Frontal cortex (tissue), 3 donors: ENCODE measurements at regions not wholly inside any gene's neighbourhood (a gene's known extent, or its start where the extent isn't known, plus 50 kb on each side); places are given as distances from the start of the nearest gene placed in this dataset.
A peak's percentile ranks its signal among the peaks of the same experiment; 100 is the strongest.

ENCODE experiments used
- DNase-seq, 2 donors: peaks; one replicate each; pipeline ENCODE4 v3.0.0; 2012; ENCODE audit warnings: low spot score in 2 of 2
- FAIRE-seq: peaks from 2 replicates; lab custom pipeline; 2012; peaks lifted over from hg19 to GRCh38; lab: Jason Lieb, UNC
- donor health status: control.
- donor health status: control.
- donor health status: control.

GRCh38 chr13:110097013-110097412, 209.9 kb downstream of the COL4A1 start:
- DNase-seq (no peak), FAIRE-seq (no peak)

DNA sequence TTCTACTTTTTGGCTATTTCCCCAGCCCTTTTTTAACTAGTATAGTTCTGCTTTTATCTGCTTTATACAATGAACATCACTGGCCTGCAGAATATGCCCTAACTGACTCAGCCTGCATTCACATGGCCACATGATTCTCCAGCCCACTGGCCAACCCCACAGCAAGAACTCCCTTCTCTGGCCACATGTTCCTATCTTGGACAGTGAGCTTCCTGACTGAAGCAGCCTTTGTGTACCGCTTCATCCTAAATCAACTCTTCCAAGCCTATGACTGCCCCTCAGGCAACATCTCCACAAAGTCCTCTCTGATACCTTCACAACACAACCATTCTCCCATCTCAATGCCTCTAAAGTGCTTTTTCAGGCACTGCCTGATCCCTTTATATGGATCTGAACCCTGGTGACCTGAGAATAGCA, 214.1 kb downstream of the COL4A1 start:
- FAIRE-seq = no peak

GRCh38 chr13:110089815-110090214, 217.1 kb downstream of the COL4A1 start:
- DNase-seq (no peak), FAIRE-seq (no peak)

More for the DNA sequence above, 214.1 kb downstream of the COL4A1 start:
- no peak for DNase-seq

DNA sequence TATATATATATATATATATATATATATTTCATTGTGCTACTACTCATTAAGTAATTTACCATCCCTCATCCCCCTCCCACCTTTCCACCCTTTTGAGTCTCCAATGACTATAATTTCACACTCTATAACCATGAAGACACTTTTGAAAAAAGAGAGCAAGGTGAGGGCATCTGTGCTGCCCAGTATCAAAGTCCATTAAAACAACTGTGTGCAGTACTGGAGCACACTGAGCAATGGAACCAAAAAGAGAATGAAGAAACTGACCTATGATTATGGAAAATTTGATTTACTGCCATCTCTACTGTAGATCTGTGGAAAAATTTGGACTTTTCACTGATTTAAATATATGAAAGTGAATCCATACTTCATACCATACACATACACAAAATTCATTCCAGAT, 217.9 kb downstream of the COL4A1 start:
- FAIRE-seq = no peak
- no peak for DNase-seq

DNA sequence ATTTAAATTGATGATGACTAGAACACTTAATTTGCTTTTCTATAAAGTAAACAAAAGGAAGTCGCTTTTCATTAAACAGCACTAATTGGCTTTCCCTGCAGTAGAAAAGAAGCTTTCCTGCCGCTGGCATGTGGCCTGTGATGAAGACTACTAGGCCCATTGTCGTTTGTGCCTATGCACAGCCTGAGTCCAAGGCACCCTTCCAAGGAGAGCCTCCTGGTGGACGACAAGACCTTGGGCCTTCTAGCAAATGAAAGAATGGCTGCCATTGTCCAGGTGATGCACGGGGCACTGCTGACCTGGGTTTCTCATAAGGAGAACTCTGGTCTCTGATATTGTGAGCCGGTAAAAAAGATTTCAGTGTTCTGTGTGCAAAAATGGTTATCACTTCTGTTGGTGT, 233.0 kb downstream of the COL4A1 start:
- FAIRE-seq (no peak), DNase-seq (no peak)

GRCh38 chr13:110070511-110071120, 236.3 kb downstream of the COL4A1 start:
- DNase-seq = no peak
- no peak for FAIRE-seq

- DNase-seq = no peak
Observed at GRCh38 chr13:110070046-110070445, 236.9 kb downstream of the COL4A1 start.

GRCh38 chr13:110068176-110068473, 238.8 kb downstream of the COL4A1 start:
- no peak for FAIRE-seq

More at GRCh38 chr13:110070046-110070445, 236.9 kb downstream of the COL4A1 start:
- no peak for FAIRE-seq

DNA sequence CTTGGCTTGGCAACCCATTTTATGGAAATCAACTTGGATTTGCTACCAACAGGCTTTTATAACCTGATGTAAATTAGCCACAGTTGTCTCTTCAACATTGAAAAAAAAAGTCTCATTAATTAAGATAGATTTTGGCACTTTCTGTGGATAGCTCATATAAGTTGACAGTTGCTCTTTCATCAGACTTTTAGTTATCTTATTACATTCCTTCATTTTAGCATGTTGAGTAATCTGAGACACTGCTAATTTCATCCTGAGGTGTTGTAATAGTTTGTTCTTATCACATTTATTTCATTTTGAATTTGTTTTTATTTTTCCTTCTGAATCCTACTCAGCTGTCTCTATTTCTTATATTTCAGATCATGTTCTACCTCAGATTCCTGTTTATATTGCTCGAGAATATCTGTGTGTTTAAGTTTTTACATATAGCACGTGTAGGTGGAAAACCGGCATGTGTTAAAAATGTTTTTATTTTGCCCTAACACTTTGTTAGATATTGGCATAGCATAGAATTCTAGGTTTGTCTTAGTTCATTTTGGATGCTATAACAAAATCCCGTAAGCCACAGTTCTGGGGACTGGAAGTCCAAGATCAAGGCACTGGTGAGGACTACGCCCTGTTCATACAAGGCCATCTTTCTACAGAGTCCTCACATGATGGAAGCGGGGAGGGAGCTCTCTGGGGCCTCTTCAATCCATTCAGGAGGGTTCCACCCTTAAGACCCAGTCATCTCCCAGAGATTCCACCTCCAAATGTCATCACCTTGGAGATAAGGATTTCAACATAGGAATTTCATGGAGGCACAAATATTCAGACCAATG, 239.4 kb downstream of the COL4A1 start:
- no peak for DNase-seq
- FAIRE-seq = no peak

More at GRCh38 chr13:110068176-110068473, 238.8 kb downstream of the COL4A1 start:
- no peak for DNase-seq

DNA sequence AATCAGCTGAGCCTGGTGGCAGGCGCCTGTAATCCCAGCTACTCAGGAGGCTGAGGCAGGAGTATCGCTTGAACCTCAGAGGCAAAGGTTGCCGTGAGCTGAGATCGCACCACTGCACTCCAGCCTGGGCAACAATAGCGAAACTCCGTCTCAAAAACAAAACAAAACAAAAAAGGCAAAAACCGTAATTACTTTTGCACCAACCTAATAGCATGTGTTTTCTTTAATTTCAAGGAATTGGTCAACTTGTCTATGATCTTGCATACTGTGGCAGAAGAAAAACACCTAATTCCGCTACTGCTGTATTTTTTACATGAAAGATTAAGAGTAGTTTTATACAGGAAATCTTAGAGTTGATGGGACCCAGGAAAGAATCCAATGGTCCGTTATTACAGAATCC, 241.2 kb downstream of the COL4A1 start:
- DNase-seq = no peak
- no peak for FAIRE-seq

- FAIRE-seq (no peak), DNase-seq (no peak)
Observed at GRCh38 chr13:110063490-110064421, 243.2 kb downstream of the COL4A1 start.

GRCh38 chr13:110062777-110063442, 244.0 kb downstream of the COL4A1 start:
- FAIRE-seq (no peak), DNase-seq (no peak)

GRCh38 chr13:110062077-110062776, 244.7 kb downstream of the COL4A1 start:
- FAIRE-seq (no peak), DNase-seq (no peak)

- FAIRE-seq (no peak), DNase-seq (no peak)
Observed at GRCh38 chr13:110061270-110061669, 245.7 kb downstream of the COL4A1 start.

GRCh38 chr13:110057052-110057451, 249.9 kb downstream of the COL4A1 start:
- DNase-seq (peak in 1 of 2 donors; percentile 32), FAIRE-seq (no peak)

- FAIRE-seq (no peak), DNase-seq (no peak)
Observed at GRCh38 chr13:110056640-110057039, 250.3 kb downstream of the COL4A1 start.

GRCh38 chr13:110055089-110055488, 251.9 kb downstream of the COL4A1 start:
- DNase-seq (no peak), FAIRE-seq (no peak)

DNA sequence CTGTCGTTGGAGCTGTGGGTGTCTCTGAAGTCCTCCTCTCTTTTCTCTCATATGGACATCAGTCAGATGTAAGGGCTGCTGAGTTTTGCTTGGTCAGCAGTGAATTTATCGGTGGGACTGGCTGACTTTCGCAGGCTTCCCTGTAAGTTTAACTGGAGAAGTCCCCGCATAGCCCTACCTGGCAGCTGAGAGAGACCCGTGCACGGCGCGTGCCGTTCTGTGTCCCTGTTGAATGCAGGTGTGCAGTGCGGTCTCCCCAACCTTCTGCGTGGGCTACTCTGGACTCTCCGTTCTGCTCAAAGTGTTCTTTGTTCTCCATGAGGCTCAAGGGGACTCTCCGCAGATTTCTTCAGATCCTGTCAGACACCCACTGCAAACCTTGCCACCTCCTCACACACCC, 252.9 kb downstream of the COL4A1 start:
- DNase-seq = no peak
- no peak for FAIRE-seq

- no peak for FAIRE-seq
- DNase-seq = no peak
Observed at GRCh38 chr13:110047496-110047895, 259.5 kb downstream of the COL4A1 start.
